ENCODE measurements at regions not wholly inside any gene's neighbourhood (a gene's known extent, or its start where the extent isn't known, plus 50 kb on each side); places are given as distances from the start of the nearest gene placed in this dataset.

DNA sequence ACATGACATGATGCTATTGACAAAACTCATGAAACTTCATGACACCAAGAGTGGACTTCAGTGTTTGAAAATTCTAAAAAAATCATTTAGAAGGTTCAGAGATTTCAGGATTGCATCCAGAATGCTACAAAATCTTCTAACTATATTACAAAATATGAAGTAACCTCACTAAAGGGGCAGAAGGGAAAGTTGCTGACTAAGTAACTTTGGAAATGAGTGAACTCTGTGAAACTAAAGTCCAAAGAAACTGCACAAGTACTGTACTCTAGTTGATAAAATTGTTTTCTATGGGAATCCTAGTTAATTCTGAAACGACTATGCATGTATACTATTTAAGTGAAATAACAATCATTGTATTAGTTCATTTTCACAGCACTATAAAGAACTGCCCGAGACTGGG lies 184.4 kb downstream of the LYPLAL1 start:
- no peaks in the 10 kb centered on the region for H3K9me3 ChIP-seq
- no peak overlapping the region for H3K27ac ChIP-seq
- H3K4me1 ChIP-seq, result no peaks in the 10 kb centered on the region
- no peak overlapping the region for H3K4me3 ChIP-seq
- WGBS (ENCODE audit: insufficient coverage, low coverage, low lambda C conversion rate, missing lambda C conversion rate), result 65% methylated on average over 2 of the region's 2 CpGs
- no peaks in the 10 kb centered on the region for H3K36me3 ChIP-seq
- intact Hi-C loops (cut with DNase I), result no loop called here
- DNase-seq (no peak), ATAC-seq (no peak)
- TF ChIP-seq POLR2A (IDR thresholded peaks at IDR 0.05), result no peak
- TF ChIP-seq, protein P1, sequence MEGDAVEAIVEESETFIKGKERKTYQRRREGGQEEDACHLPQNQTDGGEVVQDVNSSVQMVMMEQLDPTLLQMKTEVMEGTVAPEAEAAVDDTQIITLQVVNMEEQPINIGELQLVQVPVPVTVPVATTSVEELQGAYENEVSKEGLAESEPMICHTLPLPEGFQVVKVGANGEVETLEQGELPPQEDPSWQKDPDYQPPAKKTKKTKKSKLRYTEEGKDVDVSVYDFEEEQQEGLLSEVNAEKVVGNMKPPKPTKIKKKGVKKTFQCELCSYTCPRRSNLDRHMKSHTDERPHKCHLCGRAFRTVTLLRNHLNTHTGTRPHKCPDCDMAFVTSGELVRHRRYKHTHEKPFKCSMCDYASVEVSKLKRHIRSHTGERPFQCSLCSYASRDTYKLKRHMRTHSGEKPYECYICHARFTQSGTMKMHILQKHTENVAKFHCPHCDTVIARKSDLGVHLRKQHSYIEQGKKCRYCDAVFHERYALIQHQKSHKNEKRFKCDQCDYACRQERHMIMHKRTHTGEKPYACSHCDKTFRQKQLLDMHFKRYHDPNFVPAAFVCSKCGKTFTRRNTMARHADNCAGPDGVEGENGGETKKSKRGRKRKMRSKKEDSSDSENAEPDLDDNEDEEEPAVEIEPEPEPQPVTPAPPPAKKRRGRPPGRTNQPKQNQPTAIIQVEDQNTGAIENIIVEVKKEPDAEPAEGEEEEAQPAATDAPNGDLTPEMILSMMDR (IDR thresholded peaks at IDR 0.05), result no peak
- H3K27me3 ChIP-seq, result no peaks in the 10 kb centered on the region

DNA sequence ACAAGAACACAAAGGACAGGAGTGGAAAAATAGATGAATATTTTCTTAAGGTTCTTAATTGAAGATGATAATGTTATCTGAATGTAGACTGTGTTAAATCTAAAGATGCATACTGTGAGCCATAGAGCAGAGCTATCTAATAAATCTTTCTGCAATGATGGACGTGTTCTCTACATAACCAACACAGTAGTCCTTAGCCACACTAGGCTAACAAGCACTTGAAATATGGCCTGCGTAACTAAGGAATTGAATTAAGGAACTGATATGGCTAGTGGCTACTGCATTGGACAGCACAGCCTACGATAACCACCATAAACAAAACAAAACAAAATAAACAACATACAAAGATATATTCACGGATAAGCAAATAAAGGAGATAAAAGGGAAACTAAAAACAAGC lies 181.3 kb downstream of the LYPLAL1 start:
- Histone ChIP-seq H3K4me1 (no peaks in the 10 kb centered on the region), H3K27ac (no peak overlapping the region), H3K27me3 (no peaks in the 10 kb centered on the region), H3K9me3 (no peaks in the 10 kb centered on the region), H3K4me3 (no peak overlapping the region), H3K36me3 (no peaks in the 10 kb centered on the region)
- WGBS (ENCODE audit: insufficient coverage, low coverage, low lambda C conversion rate, missing lambda C conversion rate), result 70% methylated on average over 4 of the region's 4 CpGs
- intact Hi-C loops (cut with DNase I), result no loop called here
- TF ChIP-seq POLR2A (IDR thresholded peaks at IDR 0.05), result no peak
- TF ChIP-seq, protein P1 (IDR thresholded peaks at IDR 0.05), result no peak
- ATAC-seq, result no peak
- DNase-seq, result no peak

DNA sequence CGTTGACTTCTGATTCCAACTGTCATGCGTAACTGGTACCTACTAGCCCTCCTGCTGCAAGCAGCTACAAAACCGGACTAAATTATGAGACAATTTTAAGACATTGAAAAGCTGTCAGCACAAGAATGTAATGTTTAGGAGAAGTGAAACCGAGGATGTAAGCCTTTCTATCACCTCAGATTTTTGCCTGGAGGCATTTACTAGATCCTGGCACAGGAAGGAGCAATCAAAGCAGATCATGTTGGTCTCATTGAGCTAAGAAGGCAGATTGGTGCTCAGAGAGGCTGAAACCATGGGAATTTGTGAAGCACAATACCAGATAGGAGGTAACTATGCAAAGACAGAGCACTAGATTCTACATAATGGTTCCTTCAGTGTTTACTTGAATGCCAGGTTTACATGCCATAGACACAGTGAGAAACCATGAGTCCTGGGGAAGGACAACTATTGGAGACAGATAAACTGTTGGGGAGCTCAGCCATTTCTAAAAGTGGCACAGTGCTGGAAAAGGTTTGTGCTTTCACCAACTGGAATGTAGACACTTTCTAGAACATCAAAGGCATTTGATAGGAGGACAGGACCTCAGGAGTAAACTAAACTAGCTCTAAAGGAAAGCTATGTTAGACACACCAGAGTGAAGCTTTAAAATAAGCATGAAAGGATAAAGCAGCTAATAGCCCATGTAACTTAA lies 179.4 kb downstream of the LYPLAL1 start:
- TF ChIP-seq, protein P1 (IDR thresholded peaks at IDR 0.05), result no peak
- no peak for TF ChIP-seq POLR2A (IDR thresholded peaks at IDR 0.05)
- WGBS (ENCODE audit: insufficient coverage, low coverage, low lambda C conversion rate, missing lambda C conversion rate), result 84% methylated on average over 4 of the region's 4 CpGs
- intact Hi-C loops (cut with DNase I), result no loop called here
- Histone ChIP-seq H3K27ac (no peak overlapping the region), H3K27me3 (no peaks in the 10 kb centered on the region), H3K4me1 (no peaks in the 10 kb centered on the region), H3K4me3 (no peak overlapping the region), H3K36me3 (no peaks in the 10 kb centered on the region), H3K9me3 (no peaks in the 10 kb centered on the region)
- ATAC-seq (no peak), DNase-seq (no peak)

DNA sequence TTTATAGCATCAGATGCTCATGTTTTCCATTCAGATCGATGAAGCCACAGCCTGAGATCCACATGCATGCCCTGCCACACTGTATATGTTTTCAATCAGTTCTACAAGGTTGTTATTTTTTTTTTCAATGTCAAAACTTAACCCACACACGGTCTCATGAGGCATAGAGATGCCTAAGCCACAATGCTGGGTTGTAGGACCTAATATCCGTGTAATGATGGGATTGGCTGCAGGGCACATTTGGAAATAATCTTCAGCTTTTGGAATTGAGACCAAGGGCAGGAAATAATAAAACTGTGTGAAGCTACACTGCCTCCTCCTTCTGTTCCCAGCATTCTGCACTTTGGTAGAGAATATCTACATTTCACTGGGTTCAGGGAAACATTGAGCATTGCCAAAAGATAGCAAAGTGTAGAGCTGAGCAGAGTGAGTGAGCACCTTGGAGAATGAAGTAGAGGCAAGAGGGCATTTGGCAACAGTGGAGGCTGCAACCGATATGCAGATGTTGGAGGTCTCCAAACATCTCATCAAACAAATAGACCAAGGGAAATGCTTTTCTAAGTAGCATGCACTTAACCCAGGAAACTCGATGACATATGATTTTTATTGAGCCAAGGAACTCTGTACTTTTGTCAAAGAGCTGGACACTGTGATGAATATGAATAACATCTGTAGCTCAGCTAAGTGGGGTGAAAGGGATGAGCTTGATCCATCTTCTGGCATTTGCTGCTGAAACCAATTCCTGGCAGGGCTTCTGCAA lies 176.7 kb downstream of the LYPLAL1 start:
- intact Hi-C loops (cut with DNase I), result no loop called here
- no peak overlapping the region for H3K27ac ChIP-seq
- 61% methylated on average over 5 of the region's 5 CpGs for WGBS (ENCODE audit: insufficient coverage, low coverage, low lambda C conversion rate, missing lambda C conversion rate)
- TF ChIP-seq POLR2A (IDR thresholded peaks at IDR 0.05), result no peak
- TF ChIP-seq, protein P1 (IDR thresholded peaks at IDR 0.05), result no peak
- no peaks in the 10 kb centered on the region for H3K27me3 ChIP-seq
- no peak overlapping the region for H3K4me3 ChIP-seq
- H3K4me1 ChIP-seq, result no peaks in the 10 kb centered on the region
- no peaks in the 10 kb centered on the region for H3K9me3 ChIP-seq
- DNase-seq (no peak), ATAC-seq (no peak)
- no peaks in the 10 kb centered on the region for H3K36me3 ChIP-seq
